KOPT-K1 (cell line): ENCODE measurements at regions not wholly inside any gene's neighbourhood (a gene's known extent, or its start where the extent isn't known, plus 50 kb on each side); places are given as distances from the start of the nearest gene placed in this dataset.

Source experiments
- H3K27ac ChIP-seq: fragments of 200-600 bp; sonication (generic); 2 replicates; pipeline ENCODE4 v1.5.1; 2016; ENCODE audit warnings: antibody characterized with exemption, mild to moderate bottlenecking, low read depth, low read length; ENCODE audit not compliant: poor library complexity, severe bottlenecking
- H3K36me3 ChIP-seq: fragments of 200-600 bp; sonication (generic); 2 replicates; pipeline ENCODE4 v1.5.1; 2017; ENCODE audit warnings: antibody characterized with exemption, mild to moderate bottlenecking, low read length, moderate library complexity; ENCODE audit not compliant: insufficient read depth
- H3K9me3 ChIP-seq: fragments of 200-600 bp; sonication (generic); 2 replicates; pipeline ENCODE4 v1.5.1; 2017; ENCODE audit warnings: antibody characterized with exemption, low read length, mild to moderate bottlenecking; ENCODE audit not compliant: insufficient read depth, poor library complexity, severe bottlenecking

DNA sequence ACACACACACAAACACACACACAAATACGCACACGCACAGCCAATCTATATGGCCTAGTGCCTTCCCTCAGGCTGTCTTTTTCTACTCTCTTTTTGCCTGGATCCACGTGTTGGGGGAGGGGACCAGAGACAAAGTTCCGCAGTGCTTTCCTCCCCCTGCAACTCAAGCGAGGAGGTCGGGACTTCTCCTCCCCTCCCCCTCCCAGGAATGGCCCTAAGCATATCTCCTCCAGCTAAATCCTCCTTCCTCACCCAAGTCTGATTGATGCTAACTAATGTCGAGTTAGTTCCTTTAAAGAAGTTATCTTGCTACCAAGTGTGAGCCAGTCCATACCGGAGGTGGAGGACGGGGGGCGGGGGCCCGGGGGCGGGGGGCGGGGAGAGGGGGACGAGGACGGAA, 141.2 kb upstream of the ZIC3 start:
- Histone ChIP-seq H3K27ac (no peak overlapping the region), H3K36me3 (no peaks in the 10 kb centered on the region), H3K9me3 (peaks cover 8% of the 10 kb centered on the region)

- Histone ChIP-seq H3K27ac (no peak overlapping the region), H3K9me3 (peaks cover 8% of the 10 kb centered on the region), H3K36me3 (no peaks in the 10 kb centered on the region)
Observed at GRCh38 chrX:137423241-137423640, 142.7 kb upstream of the ZIC3 start.

DNA sequence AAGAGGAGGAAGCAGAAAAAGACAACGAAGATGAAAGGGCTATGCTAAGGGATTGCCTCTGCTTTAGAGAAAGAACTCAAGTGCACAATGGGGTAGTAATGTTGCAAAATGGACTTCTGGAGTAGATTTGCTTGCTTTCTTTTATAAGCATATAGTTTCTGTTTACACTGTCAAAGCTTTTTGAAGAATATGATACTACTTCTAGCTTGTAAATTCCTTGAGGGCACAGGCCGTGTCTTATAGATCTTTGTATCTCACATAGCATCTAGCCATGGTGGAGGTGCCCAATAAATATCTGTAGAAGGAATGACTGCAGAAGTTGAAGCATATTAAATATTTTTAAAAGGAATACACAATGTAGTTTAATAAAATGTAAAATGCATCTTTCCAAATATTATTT, 147.8 kb upstream of the ZIC3 start:
- H3K36me3 ChIP-seq, result no peaks in the 10 kb centered on the region
- no peak overlapping the region for H3K27ac ChIP-seq
- H3K9me3 ChIP-seq, result no peaks in the 10 kb centered on the region

DNA sequence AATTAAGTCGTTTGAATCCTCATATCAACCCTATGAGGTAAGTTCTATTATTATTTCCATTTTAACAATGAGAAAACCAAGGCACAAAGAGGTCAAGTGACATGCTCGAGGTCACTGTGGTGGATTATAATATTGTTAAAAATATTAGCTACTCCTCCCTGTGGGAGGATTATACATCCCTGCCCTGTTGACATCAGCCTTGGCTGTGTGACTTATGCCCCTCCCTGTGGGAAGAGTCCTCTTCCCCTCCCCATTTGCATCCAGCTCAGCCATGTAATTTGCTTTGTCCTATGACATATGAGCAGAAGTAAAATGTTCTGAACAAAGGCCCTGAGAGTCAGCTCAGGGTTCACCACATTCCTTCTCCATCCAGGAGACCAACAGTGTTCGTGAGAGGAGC, 152.7 kb upstream of the ZIC3 start:
- no peaks in the 10 kb centered on the region for H3K36me3 ChIP-seq
- no peaks in the 10 kb centered on the region for H3K9me3 ChIP-seq
- no peak overlapping the region for H3K27ac ChIP-seq

DNA sequence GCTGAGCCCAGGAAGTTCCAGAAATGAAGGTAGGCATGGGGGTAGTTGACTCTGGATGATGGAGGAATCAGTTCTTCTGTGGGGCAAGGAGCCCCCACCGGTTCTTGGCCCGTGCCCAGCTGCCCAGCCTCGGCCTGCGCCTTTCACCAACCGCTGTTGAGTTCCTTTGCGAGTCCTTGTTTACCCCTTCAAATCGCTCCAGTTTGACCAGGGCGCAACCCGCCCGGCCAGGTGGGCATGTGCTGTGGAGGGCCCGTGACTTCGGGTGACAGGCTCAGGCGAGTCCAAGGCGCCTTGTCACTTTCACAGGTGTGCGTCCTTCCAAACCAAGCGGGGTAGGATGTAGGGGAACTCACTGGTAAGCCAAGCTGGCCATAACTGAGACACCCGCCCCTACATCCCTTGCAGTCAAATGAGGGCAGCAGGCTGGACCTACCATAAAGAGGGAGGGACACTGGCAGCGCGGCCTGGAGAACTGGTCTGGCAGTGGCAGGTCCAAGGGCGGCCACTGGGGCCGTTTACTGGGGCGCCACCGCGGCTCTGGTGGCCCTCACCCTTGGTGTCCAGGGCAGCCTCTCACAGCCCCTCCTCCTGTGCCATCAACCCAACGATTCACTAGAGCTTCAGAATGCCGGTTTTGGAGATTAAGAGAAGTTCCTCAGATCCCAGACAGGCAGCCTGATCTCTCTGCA, 160.3 kb upstream of the ZIC3 start:
- no peak overlapping the region for H3K27ac ChIP-seq
- no peaks in the 10 kb centered on the region for H3K9me3 ChIP-seq
- no peaks in the 10 kb centered on the region for H3K36me3 ChIP-seq

DNA sequence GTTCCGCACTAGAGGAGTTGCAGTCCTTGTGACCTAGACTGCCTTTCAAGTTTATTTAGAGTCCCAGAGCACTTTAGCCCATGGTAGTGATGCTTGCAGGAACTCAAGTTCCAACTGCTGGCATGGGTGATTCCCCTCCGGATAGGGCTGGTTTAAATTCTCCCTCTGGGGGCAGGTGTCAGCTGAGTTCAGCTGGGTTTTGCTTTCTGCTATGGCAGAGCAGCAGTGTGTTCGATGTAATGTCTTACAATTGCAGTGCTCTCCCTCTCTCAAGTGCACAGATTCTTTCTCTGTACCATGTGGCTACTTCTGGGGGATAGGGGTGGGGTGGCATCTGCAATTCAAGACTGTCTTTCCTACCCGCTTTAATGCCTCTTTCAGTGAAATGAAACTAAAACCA, 164.8 kb upstream of the ZIC3 start:
- no peak overlapping the region for H3K27ac ChIP-seq
- H3K36me3 ChIP-seq, result no peaks in the 10 kb centered on the region
- H3K9me3 ChIP-seq, result no peaks in the 10 kb centered on the region

DNA sequence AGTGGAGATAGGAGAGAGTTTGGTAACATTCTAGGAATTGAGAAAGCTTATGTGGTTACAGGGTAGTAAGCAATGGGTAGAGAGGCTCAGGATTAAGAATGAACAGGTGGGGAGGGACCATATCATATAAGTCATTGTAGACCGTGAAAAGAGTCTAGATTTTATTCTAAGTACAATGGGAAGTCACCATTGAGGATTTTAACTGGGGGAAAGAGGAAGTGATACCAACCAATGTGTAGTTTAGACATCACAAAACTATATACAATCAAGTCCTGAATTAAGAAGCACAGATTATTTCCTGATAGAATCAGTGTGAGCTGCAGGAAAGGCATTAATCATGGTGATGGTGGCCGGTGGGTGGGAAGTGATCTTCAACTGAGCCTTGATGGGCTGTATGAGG, 178.3 kb upstream of the ZIC3 start:
- H3K36me3 ChIP-seq, result no peaks in the 10 kb centered on the region
- no peak overlapping the region for H3K27ac ChIP-seq
- H3K9me3 ChIP-seq, result no peaks in the 10 kb centered on the region

DNA sequence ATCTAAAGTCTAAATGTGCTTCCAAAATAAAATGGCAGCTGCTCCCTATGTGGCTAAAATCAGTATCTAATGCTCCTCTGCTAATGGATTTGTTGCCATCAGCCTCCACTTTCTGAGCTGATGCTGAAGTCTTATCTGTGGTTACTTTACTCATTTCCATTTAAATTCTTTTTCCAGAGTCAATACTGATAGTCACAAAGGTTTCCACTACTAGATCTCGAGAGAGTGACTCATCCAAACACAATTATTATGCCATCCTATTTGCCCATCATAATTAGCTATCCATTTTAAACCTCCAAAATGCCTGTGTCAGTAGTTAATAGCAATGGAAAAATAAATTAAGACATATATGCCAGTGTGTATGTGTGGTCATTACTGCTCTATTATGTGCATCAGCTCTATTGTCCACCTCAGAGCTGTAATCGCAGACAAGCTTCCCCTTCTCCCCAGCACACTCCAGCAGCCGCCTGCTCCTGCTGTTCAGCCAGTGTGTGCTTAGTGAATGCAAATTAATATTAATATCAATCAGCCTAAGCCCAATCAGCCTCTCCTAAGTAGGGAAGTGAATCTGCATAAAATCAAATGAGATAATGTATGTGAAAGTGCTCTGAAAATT, 199.8 kb upstream of the ZIC3 start:
- Histone ChIP-seq H3K36me3 (no peaks in the 10 kb centered on the region), H3K27ac (no peak overlapping the region), H3K9me3 (no peaks in the 10 kb centered on the region)

DNA sequence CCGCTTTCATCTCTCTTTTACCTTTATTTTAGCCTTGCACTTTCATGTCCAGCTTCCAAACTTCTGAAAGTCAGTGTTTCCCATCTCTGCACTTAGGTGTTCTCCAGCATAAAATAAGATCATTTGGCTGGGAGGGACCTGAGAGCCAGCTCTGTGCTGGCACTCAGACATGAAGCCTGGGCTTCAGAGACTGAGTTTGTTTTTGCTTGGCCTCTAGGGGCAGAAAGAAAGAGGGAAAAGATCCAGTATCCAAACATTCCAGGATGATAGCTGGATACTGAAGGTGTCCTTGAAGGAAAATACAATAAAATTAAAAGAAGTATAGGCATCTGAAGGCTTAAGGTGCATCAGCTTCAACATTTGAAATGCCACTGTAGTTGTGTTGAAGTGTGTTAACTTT, 202.4 kb upstream of the ZIC3 start:
- H3K27ac ChIP-seq, result no peak overlapping the region
- H3K9me3 ChIP-seq, result no peaks in the 10 kb centered on the region
- no peaks in the 10 kb centered on the region for H3K36me3 ChIP-seq

- no peaks in the 10 kb centered on the region for H3K36me3 ChIP-seq
- H3K9me3 ChIP-seq, result no peaks in the 10 kb centered on the region
- no peak overlapping the region for H3K27ac ChIP-seq
Observed at GRCh38 chrX:137362583-137362982, 203.3 kb upstream of the ZIC3 start.

DNA sequence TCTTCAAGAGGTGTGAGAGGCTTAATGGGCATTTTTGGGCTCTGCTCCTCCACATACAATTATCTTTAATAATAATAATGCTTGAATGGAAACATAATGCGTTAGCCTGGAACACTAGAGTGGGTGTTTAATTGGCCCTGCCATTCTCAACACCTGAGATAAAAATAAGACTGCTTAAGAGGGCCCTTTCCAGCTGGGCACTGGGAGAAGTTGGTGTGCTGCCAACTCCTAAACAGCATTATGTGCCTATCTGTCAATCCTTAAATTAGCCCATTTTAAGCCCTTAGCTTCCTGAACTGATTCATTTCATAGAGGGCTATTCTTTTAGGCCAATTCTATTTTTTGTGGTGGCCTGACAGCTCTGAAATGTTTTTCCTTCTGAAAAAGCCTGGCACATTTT, 211.1 kb upstream of the ZIC3 start:
- no peak overlapping the region for H3K27ac ChIP-seq
- no peaks in the 10 kb centered on the region for H3K9me3 ChIP-seq
- H3K36me3 ChIP-seq, result no peaks in the 10 kb centered on the region

DNA sequence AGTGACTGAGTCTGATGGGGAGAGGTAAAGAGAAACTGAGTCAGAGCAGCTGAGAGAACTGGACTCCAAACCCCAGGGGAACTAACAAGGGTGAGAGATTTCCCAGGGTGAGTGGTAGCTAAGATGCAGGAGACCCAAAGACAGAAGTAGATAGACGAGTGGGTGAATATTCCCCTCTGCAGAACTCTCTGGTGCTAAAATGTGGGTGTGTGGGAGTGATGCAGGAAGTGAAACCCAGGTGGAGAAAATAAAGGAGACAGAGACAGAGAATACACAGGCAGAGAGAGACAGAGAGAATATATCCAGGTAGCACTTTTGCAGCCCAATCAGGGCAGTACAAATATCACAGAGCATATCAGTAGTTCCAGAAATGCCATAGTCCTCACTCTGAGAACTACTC, 212.5 kb upstream of the ZIC3 start:
- Histone ChIP-seq H3K36me3 (no peaks in the 10 kb centered on the region), H3K9me3 (no peaks in the 10 kb centered on the region), H3K27ac (no peak overlapping the region)

- Histone ChIP-seq H3K9me3 (no peaks in the 10 kb centered on the region), H3K36me3 (no peaks in the 10 kb centered on the region), H3K27ac (no peak overlapping the region)
Observed at GRCh38 chrX:137352101-137352660, 213.7 kb upstream of the ZIC3 start.

DNA sequence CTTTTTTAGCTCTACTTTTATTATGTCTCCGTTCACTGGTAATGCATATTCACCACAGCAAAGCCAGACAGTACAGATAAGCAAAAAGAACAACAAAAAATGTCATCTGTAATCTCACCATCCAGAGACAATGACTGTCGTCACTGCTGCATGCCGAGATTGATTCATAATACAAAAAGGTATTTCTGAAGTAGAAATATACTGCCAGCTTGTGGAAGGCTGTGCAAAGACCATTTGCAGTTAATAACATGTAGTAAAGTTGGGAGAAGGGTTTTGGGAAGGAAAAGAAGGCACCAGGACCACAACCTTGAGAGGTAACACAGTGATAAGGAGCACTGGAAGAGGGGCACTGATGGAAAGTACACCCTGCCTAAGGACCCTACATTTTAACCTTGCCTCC, 223.0 kb upstream of the ZIC3 start:
- Histone ChIP-seq H3K36me3 (no peaks in the 10 kb centered on the region), H3K9me3 (no peaks in the 10 kb centered on the region), H3K27ac (no peak overlapping the region)

- Histone ChIP-seq H3K36me3 (no peaks in the 10 kb centered on the region), H3K9me3 (no peaks in the 10 kb centered on the region), H3K27ac (no peak overlapping the region)
Observed at GRCh38 chrX:137313627-137314026, 252.3 kb upstream of the ZIC3 start.

DNA sequence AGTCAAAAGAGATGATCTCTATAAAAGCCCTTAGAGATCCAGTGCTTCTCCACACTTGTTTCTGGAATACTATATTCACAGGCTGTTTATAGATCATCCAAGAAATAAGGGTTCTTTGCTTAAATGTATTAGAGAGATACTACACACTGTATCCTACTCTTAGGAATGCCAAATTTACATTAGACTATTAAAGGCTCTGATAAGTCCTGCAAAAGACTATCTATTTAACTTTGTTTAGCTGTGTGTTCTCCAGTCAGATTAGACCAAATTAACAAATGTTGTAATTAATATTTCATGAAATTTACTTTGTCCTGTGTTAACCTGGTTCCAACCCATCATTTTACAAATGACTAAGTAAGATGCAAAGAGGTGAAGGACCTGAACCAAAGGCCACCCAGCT, 260.5 kb upstream of the ZIC3 start:
- H3K36me3 ChIP-seq, result no peaks in the 10 kb centered on the region
- H3K27ac ChIP-seq, result no peak overlapping the region
- H3K9me3 ChIP-seq, result no peaks in the 10 kb centered on the region
